Liver (tissue), 8 donors: ENCODE measurements at regions not wholly inside any gene's neighbourhood (a gene's known extent, or its start where the extent isn't known, plus 50 kb on each side); places are given as distances from the start of the nearest gene placed in this dataset.

Experiments
- DNase-seq: peaks from one replicate; pipeline ENCODE4 v3.0.0-alpha.2; 2017; ENCODE audit warnings: low spot score
- H3K27ac ChIP-seq, 2 donors: one replicate each; pipeline ENCODE4 v1.7.0; 2013; ENCODE audit warnings: inconsistent platforms in 2 of 2, low read length in 2 of 2, control low read depth in 1 of 2, low read depth in 1 of 2, mild to moderate bottlenecking in 1 of 2
- H3K27me3 ChIP-seq, 4 donors: one replicate each; pipeline versions ENCODE4 v1.6.1 to v1.7.0; 2013; ENCODE audit warnings: low read length in 3 of 4, inconsistent platforms in 1 of 4, mild to moderate bottlenecking in 1 of 4, moderate library complexity in 1 of 4; ENCODE audit not compliant: control insufficient read depth in 4 of 4, insufficient read depth in 4 of 4
- H3K36me3 ChIP-seq, 4 donors: one replicate each; pipeline versions ENCODE4 v1.6.1 to v1.7.0; 2013; ENCODE audit warnings: low read length in 3 of 4, mild to moderate bottlenecking in 3 of 4, low read depth in 1 of 4, moderate library complexity in 1 of 4; ENCODE audit not compliant: control insufficient read depth in 4 of 4, insufficient read depth in 3 of 4
- H3K4me1 ChIP-seq, 4 donors: one replicate each; pipeline versions ENCODE4 v1.6.1 to v1.7.0; 2013; ENCODE audit warnings: low read length in 3 of 4, mild to moderate bottlenecking in 3 of 4, moderate library complexity in 1 of 4; ENCODE audit not compliant: control insufficient read depth in 4 of 4, insufficient read depth in 4 of 4
- H3K4me3 ChIP-seq, 3 donors: one replicate each; pipeline versions ENCODE4 v1.6.1 to v1.7.0; 2013; ENCODE audit warnings: low read length in 3 of 3, control low read depth in 1 of 3, low read depth in 1 of 3, mild to moderate bottlenecking in 1 of 3
- H3K9ac ChIP-seq, 2 donors: one replicate each; pipeline ENCODE4 v1.7.0; 2013; ENCODE audit warnings: low read length in 2 of 2, mild to moderate bottlenecking in 2 of 2, moderate library complexity in 2 of 2, control low read depth in 1 of 2, low read depth in 1 of 2
- H3K9me3 ChIP-seq, 4 donors: one replicate each; pipeline versions ENCODE4 v1.6.1 to v1.7.0; 2013; ENCODE audit warnings: low read length in 3 of 4; ENCODE audit not compliant: control insufficient read depth in 4 of 4
- ATF3 ChIP-seq: IDR thresholded peaks from 2 replicates; pipeline ENCODE4 v1.6.1; 2016; ENCODE audit warnings: antibody characterized with exemption
- CTCF ChIP-seq: fragments of 150-350 bp; IDR thresholded peaks from 2 replicates; pipeline ENCODE4 v1.5.1; 2017; ENCODE audit warnings: improper control_type of control experiment, low read depth, low read length; ENCODE audit not compliant: missing input control
- EGR1 ChIP-seq, 2 donors: IDR thresholded peaks; 2 replicates each; pipeline ENCODE4 v1.6.1; 2016 to 2018; ENCODE audit warnings: antibody characterized with exemption in 2 of 2, low read depth in 2 of 2
- FOXA1 ChIP-seq: IDR thresholded peaks from 2 replicates; pipeline ENCODE4 v1.6.1; 2016; ENCODE audit warnings: antibody characterized with exemption
- FOXA2 ChIP-seq: IDR thresholded peaks from 2 replicates; pipeline ENCODE4 v1.6.1; 2016; ENCODE audit warnings: antibody characterized with exemption
- GABPA ChIP-seq, 2 donors: IDR thresholded peaks in 1 of 2; conservative IDR thresholded peaks in 1 of 2; 2 replicates each; pipeline ENCODE4 v1.6.1; 2016; ENCODE audit warnings: antibody characterized with exemption in 2 of 2, mild to moderate bottlenecking in 1 of 2, moderate library complexity in 1 of 2
- HNF4A ChIP-seq, 2 donors: conservative IDR thresholded peaks; 2 replicates each; pipeline ENCODE4 v1.6.1; 2016; ENCODE audit warnings: antibody characterized with exemption in 2 of 2, mild to moderate bottlenecking in 2 of 2
- HNF4G ChIP-seq: IDR thresholded peaks from 2 replicates; pipeline ENCODE4 v1.6.1; 2016; ENCODE audit warnings: antibody characterized with exemption
- JUND ChIP-seq, 2 donors: IDR thresholded peaks; 2 replicates each; pipeline ENCODE4 v1.6.1; 2016; ENCODE audit warnings: antibody characterized with exemption in 2 of 2
- MAX ChIP-seq: IDR thresholded peaks from 2 replicates; pipeline ENCODE4 v1.6.1; 2016; ENCODE audit warnings: antibody characterized with exemption
- NR2F2 ChIP-seq: IDR thresholded peaks from 2 replicates; pipeline ENCODE4 v1.6.1; 2016; ENCODE audit warnings: antibody characterized with exemption
- RAD21 ChIP-seq, 2 donors: IDR thresholded peaks; 2 replicates each; pipeline ENCODE4 v1.6.1; 2016; ENCODE audit warnings: antibody characterized with exemption in 2 of 2, mild to moderate bottlenecking in 2 of 2
- REST ChIP-seq: IDR thresholded peaks from 2 replicates; pipeline ENCODE4 v1.6.1; 2016; ENCODE audit warnings: antibody characterized with exemption, mild to moderate bottlenecking
- RXRA ChIP-seq, 2 donors: IDR thresholded peaks; 2 replicates each; pipeline ENCODE4 v1.6.1; 2017 to 2018; ENCODE audit warnings: antibody characterized with exemption in 2 of 2, mild to moderate bottlenecking in 1 of 2
- SP1 ChIP-seq: IDR thresholded peaks from 2 replicates; pipeline ENCODE4 v1.6.1; 2018; ENCODE audit warnings: antibody characterized with exemption, mild to moderate bottlenecking
- TAF1 ChIP-seq: conservative IDR thresholded peaks from 2 replicates; pipeline ENCODE4 v1.6.1; 2016; ENCODE audit warnings: antibody characterized with exemption, mild to moderate bottlenecking
- YY1 ChIP-seq: IDR thresholded peaks from 2 replicates; pipeline ENCODE4 v1.6.1; 2016; ENCODE audit warnings: antibody characterized with exemption, mild to moderate bottlenecking
- ZBTB33 ChIP-seq: IDR thresholded peaks from 2 replicates; pipeline ENCODE4 v1.6.1; 2016; ENCODE audit warnings: antibody characterized with exemption
- WGBS: extraction: QIAGEN DNeasy Blood & Tissue Kit; methylation state at CpG from one replicate; pipeline ENCODE4 v1.1.7; 2013; 5-methylcytosine and 5-hydroxymethylcytosine counted together
- donor health status: healthy.
- donor health status: healthy.
- donor health status: healthy.
- donor health status: healthy.
- donor health status: healthy.

- no peak for DNase-seq
- WGBS: 67% methylated on average over 11 of the region's 11 CpGs
Measured at GRCh38 chr2:172270278-172271079, 156.9 kb upstream of the ITGA6 start.

More at GRCh38 chr2:172270278-172271079, 156.9 kb upstream of the ITGA6 start:
- H3K9me3 ChIP-seq: no peaks in the 10 kb centered on the region
- TF ChIP-seq HNF4A (conservative IDR thresholded peaks at IDR 0.05) (no peak), RAD21 (IDR thresholded peaks at IDR 0.05) (no peak), GABPA (IDR thresholded peaks at IDR 0.05 in 1 of 2, conservative IDR thresholded peaks at IDR 0.05 in 1 of 2) (no peak), FOXA2 (no peak), JUND (IDR thresholded peaks at IDR 0.05) (no peak), SP1 (no peak), ZBTB33 (no peak), ATF3 (no peak), YY1 (no peak), RXRA (IDR thresholded peaks at IDR 0.05) (no peak), HNF4G (no peak), EGR1 (IDR thresholded peaks at IDR 0.05; ENCODE audit: low read depth in 2 of 2) (no peak), CTCF (no peak), FOXA1 (no peak), MAX (no peak), NR2F2 (no peak), REST (no peak), TAF1 (no peak)
- H3K27me3 ChIP-seq: no peaks in the 10 kb centered on the region
- no peak overlapping the region for H3K4me3 ChIP-seq
- no peaks in the 10 kb centered on the region for H3K4me1 ChIP-seq
- H3K27ac ChIP-seq: no peak overlapping the region
- H3K9ac ChIP-seq: no peak overlapping the region
- no peaks in the 10 kb centered on the region for H3K36me3 ChIP-seq
